NCI-H2171 treated with DMSO at 0.1 percent for 48 hours (cell line): ENCODE measurements at regions not wholly inside any gene's neighbourhood (a gene's known extent, or its start where the extent isn't known, plus 50 kb on each side); places are given as distances from the start of the nearest gene placed in this dataset.

Source experiments
- DNase-seq: peaks from one replicate; lab custom pipeline; 2025; lab: John Stamatoyannopoulos, UW

GRCh38 chr3:3629911-3630310 is 169.3 kb upstream of the LRRN1 start:
- no peak for DNase-seq

- DNase-seq: no peak
Measured at GRCh38 chr3:3628676-3629328, 170.4 kb upstream of the LRRN1 start.

- DNase-seq: no peak
Measured at GRCh38 chr3:3627114-3627513, 172.1 kb upstream of the LRRN1 start.

GRCh38 chr3:3625544-3626271 is 173.5 kb upstream of the LRRN1 start:
- no peak for DNase-seq

GRCh38 chr3:3619815-3620214 is 179.4 kb upstream of the LRRN1 start:
- no peak for DNase-seq

GRCh38 chr3:3618623-3619022 is 180.6 kb upstream of the LRRN1 start:
- no peak for DNase-seq

GRCh38 chr3:3615533-3615932 is 183.7 kb upstream of the LRRN1 start:
- DNase-seq: no peak

GRCh38 chr3:3610581-3611298 is 188.5 kb upstream of the LRRN1 start:
- DNase-seq: no peak

GRCh38 chr3:3606321-3606720 is 192.9 kb upstream of the LRRN1 start:
- no peak for DNase-seq

GRCh38 chr3:3605226-3605625 is 194.0 kb upstream of the LRRN1 start:
- DNase-seq: no peak

GRCh38 chr3:3603351-3603750 is 195.9 kb upstream of the LRRN1 start:
- no peak for DNase-seq

- DNase-seq: no peak
Measured at GRCh38 chr3:3600665-3601340, 198.4 kb upstream of the LRRN1 start.

GRCh38 chr3:3599016-3599415 is 200.2 kb upstream of the LRRN1 start:
- no peak for DNase-seq

GRCh38 chr3:3594986-3595385 is 204.2 kb upstream of the LRRN1 start:
- DNase-seq: no peak

GRCh38 chr3:3589715-3590130 is 209.5 kb upstream of the LRRN1 start:
- no peak for DNase-seq

- DNase-seq: peak; percentile 48
Measured at GRCh38 chr3:3587647-3587972, 211.6 kb upstream of the LRRN1 start.

- peak; percentile 48 for DNase-seq
Measured at GRCh38 chr3:3586843-3587646, 212.2 kb upstream of the LRRN1 start.

GRCh38 chr3:3586336-3586735 is 212.9 kb upstream of the LRRN1 start:
- no peak for DNase-seq

- DNase-seq: no peak
Measured at GRCh38 chr3:3579658-3580057, 219.6 kb upstream of the LRRN1 start.

GRCh38 chr3:3578718-3579117 is 220.5 kb upstream of the LRRN1 start:
- DNase-seq: no peak

GRCh38 chr3:3577823-3578222 is 221.4 kb upstream of the LRRN1 start:
- no peak for DNase-seq

- DNase-seq: no peak
Measured at GRCh38 chr3:3573341-3573740, 225.9 kb upstream of the LRRN1 start.
